ENCODE measurements at regions not wholly inside any gene's neighbourhood (a gene's known extent, or its start where the extent isn't known, plus 50 kb on each side); places are given as distances from the start of the nearest gene placed in this dataset.

DNA sequence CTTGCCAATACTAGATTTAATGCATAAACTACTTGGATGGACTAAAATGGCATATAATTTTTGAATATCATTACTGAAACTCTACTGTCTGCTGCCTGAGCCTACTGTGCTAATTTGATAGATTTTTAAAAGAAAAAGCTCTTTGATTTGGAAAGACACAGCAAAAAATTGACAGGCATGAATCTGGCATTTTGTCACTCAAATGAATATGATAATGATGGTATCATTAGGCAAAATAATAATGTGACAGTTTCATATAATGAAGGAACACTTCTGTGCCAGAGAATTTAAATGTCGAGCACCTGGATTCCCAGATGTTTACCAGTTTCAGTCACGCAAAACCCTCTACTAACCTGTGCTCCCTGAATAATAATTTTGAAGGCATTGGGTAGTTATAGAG lies 60.0 kb upstream of the SLC13A1 start:
- DNase-seq: no peak

Data from skin of body (tissue), 1 donor.